H1 (cell line): ENCODE measurements at regions not wholly inside any gene's neighbourhood (a gene's known extent, or its start where the extent isn't known, plus 50 kb on each side); places are given as distances from the start of the nearest gene placed in this dataset.

Experiments used
- CTCF ChIA-PET: fragments of 300-600 bp; sonication (Branson Sonifier 250); formaldehyde crosslinking; loops from one replicate; lab custom pipeline; 2021; ENCODE audit not compliant: partially characterized antibody; lab: Charles Lee
- POLR2A ChIA-PET: fragments of 300-600 bp; sonication (Branson Sonifier 250); formaldehyde crosslinking; loops from one replicate; lab custom pipeline; 2021; ENCODE audit warnings: inconsistent platforms; ENCODE audit not compliant: partially characterized antibody; lab: Charles Lee
- DNase-seq, 2 experiments: peaks; one replicate each; pipeline versions ENCODE4 v3.0.0 to v3.0.0-alpha.2; 2010 to 2022; ENCODE audit warnings: low spot score in 2 of 2, low read depth in 1 of 2, mixed read lengths in 1 of 2
- FAIRE-seq: peaks from 2 replicates; lab custom pipeline; 2011; peaks lifted over from hg19 to GRCh38; lab: Jason Lieb, UNC
- H2AFZ ChIP-seq: 2 replicates; pipeline ENCODE4 v1.8.1; 2012; ENCODE audit warnings: low read length, inconsistent platforms
- H2AK5ac ChIP-seq: 2 replicates; pipeline ENCODE4 v1.6.1; 2013; ENCODE audit warnings: low read depth, low read length
- H2BK120ac ChIP-seq: replicated peaks from 2 replicates; pipeline ENCODE3; 2013; ENCODE audit warnings: low read depth, low read length, inconsistent platforms
- H2BK12ac ChIP-seq: 2 replicates; pipeline ENCODE4 v1.6.1; 2013; ENCODE audit warnings: low read depth, low read length
- H2BK15ac ChIP-seq: 2 replicates; pipeline ENCODE4 v1.6.1; 2013; ENCODE audit warnings: low read length
- H2BK20ac ChIP-seq: 2 replicates; pipeline ENCODE4 v1.6.1; 2013; ENCODE audit warnings: low read length
- H2BK5ac ChIP-seq: 2 replicates; pipeline ENCODE4 v1.6.1; 2013; ENCODE audit warnings: low read depth, low read length
- H3K14ac ChIP-seq: 2 replicates; pipeline ENCODE4 v1.6.1; 2013; ENCODE audit warnings: inconsistent platforms; ENCODE audit not compliant: insufficient read length
- H3K18ac ChIP-seq: 2 replicates; pipeline ENCODE4 v1.6.1; 2013; ENCODE audit warnings: low read length; ENCODE audit errors: extremely low read depth
- H3K23ac ChIP-seq: 2 replicates; pipeline ENCODE4 v1.6.1; 2013; ENCODE audit warnings: inconsistent platforms; ENCODE audit not compliant: insufficient read length
- H3K23me2 ChIP-seq: 2 replicates; pipeline ENCODE4 v1.6.1; 2013; ENCODE audit warnings: low read depth, low read length
- H3K27ac ChIP-seq: 2 replicates; pipeline ENCODE4 v1.6.1; 2011; ENCODE audit warnings: low read depth, low read length, inconsistent platforms
- H3K27me3 ChIP-seq, 4 experiments: replicated peaks in 1 of 4; 1 replicate in 1 of 4; 2 replicates in 3 of 4; pipeline versions ENCODE4 v1.6.1 to v1.8.1; 2011 to 2013; ENCODE audit warnings: low read length in 3 of 4, mild to moderate bottlenecking in 3 of 4, inconsistent platforms in 2 of 4, mixed read lengths in 2 of 4, moderate library complexity in 1 of 4; ENCODE audit not compliant: control insufficient read depth in 3 of 4, insufficient read depth in 3 of 4; ENCODE audit errors: extremely low read depth in 1 of 4
- H3K36me3 ChIP-seq, 4 experiments: 2 replicates each; pipeline versions ENCODE4 v1.6.1 to v1.8.1; 2011 to 2013; ENCODE audit warnings: mild to moderate bottlenecking in 4 of 4, low read length in 3 of 4, moderate library complexity in 2 of 4, control low read depth in 1 of 4, inconsistent platforms in 1 of 4; ENCODE audit not compliant: insufficient read depth in 4 of 4, control insufficient read depth in 2 of 4
- H3K4ac ChIP-seq: replicated peaks from 2 replicates; pipeline ENCODE3; 2013; ENCODE audit warnings: low read length, low read depth, mixed read lengths, inconsistent platforms; ENCODE audit not compliant: insufficient read length
- H3K4me1 ChIP-seq, 4 experiments: replicated peaks in 1 of 4; 1 replicate in 1 of 4; 2 replicates in 3 of 4; pipeline versions ENCODE4 v1.6.1 to v1.8.1; 2011 to 2013; ENCODE audit warnings: low read length in 3 of 4, inconsistent platforms in 2 of 4, mixed read lengths in 1 of 4; ENCODE audit not compliant: insufficient read depth in 4 of 4, control insufficient read depth in 3 of 4
- H3K4me2 ChIP-seq, 2 experiments: 2 replicates each; pipeline versions ENCODE4 v1.6.1 to v1.8.1; 2011 to 2013; ENCODE audit warnings: low read depth in 2 of 2, low read length in 2 of 2, control low read depth in 1 of 2, inconsistent platforms in 1 of 2, mild to moderate bottlenecking in 1 of 2; ENCODE audit not compliant: insufficient read depth in 1 of 2
- H3K4me3 ChIP-seq, 4 experiments: fragments of 200-600, 300-600 bp in 1 of 4; sonication (generic), shearing (Covaris generic), sonication (Bioruptor Twin) in 1 of 4; 2 replicates each; pipeline versions ENCODE4 v1.5.1 to v1.8.1; 2011 to 2016; ENCODE audit warnings: low read length in 4 of 4, low read depth in 3 of 4, control low read depth in 2 of 4, inconsistent platforms in 2 of 4, mild to moderate bottlenecking in 2 of 4, mixed read lengths in 1 of 4, moderate library complexity in 1 of 4; ENCODE audit not compliant: insufficient read depth in 2 of 4; ENCODE audit errors: extremely low read depth in 1 of 4
- H3K56ac ChIP-seq: replicated peaks from 2 replicates; pipeline ENCODE3; 2013; ENCODE audit warnings: low read depth, mild to moderate bottlenecking, mixed read lengths, low read length, inconsistent platforms; ENCODE audit not compliant: insufficient read length
- H3K79me1 ChIP-seq: 2 replicates; pipeline ENCODE4 v1.6.1; 2013; ENCODE audit warnings: low read depth, low read length, control low read depth
- H3K79me2 ChIP-seq, 2 experiments: 2 replicates each; pipeline versions ENCODE4 v1.6.1 to v1.8.1; 2012 to 2013; ENCODE audit warnings: low read length in 2 of 2, mild to moderate bottlenecking in 2 of 2, inconsistent platforms in 1 of 2; ENCODE audit not compliant: insufficient read depth in 2 of 2, control insufficient read depth in 1 of 2
- H3K9ac ChIP-seq, 4 experiments: replicated peaks in 1 of 4; 1 replicate in 1 of 4; 2 replicates in 3 of 4; pipeline versions ENCODE4 v1.6.1 to v1.8.1; 2011 to 2013; ENCODE audit warnings: low read depth in 3 of 4, low read length in 3 of 4, control low read depth in 2 of 4, mild to moderate bottlenecking in 2 of 4, moderate library complexity in 2 of 4, inconsistent platforms in 1 of 4; ENCODE audit errors: extremely low read depth in 1 of 4
- H3K9me3 ChIP-seq, 2 experiments: 2 replicates each; pipeline versions ENCODE4 v1.6.1 to v1.8.1; 2012 to 2013; ENCODE audit warnings: mild to moderate bottlenecking in 2 of 2, moderate library complexity in 2 of 2, control low read depth in 1 of 2, inconsistent platforms in 1 of 2, low read depth in 1 of 2, low read length in 1 of 2, mixed read lengths in 1 of 2; ENCODE audit not compliant: insufficient read depth in 2 of 2
- H4K20me1 ChIP-seq, 2 experiments: replicated peaks in 1 of 2; 2 replicates each; pipeline versions ENCODE3 to v1.8.1; 2011 to 2013; ENCODE audit warnings: inconsistent platforms in 2 of 2, low read length in 2 of 2, mild to moderate bottlenecking in 1 of 2; ENCODE audit not compliant: insufficient read depth in 2 of 2, control insufficient read depth in 1 of 2
- H4K5ac ChIP-seq: 2 replicates; pipeline ENCODE4 v1.6.1; 2013; ENCODE audit warnings: low read length, low read depth, mixed read lengths, inconsistent platforms; ENCODE audit not compliant: insufficient read length
- H4K8ac ChIP-seq: 2 replicates; pipeline ENCODE4 v1.8.0; 2013; ENCODE audit warnings: mild to moderate bottlenecking, moderate library complexity, low read length, inconsistent platforms; ENCODE audit not compliant: insufficient read depth; ENCODE audit errors: extremely low read depth
- H4K91ac ChIP-seq: replicated peaks from 2 replicates; pipeline ENCODE3; 2013; ENCODE audit warnings: low read length, mixed read lengths, inconsistent platforms; ENCODE audit not compliant: insufficient read length
- BCL11A ChIP-seq, 2 experiments: IDR thresholded peaks; one replicate each; pipeline ENCODE4 v1.6.1; 2011; ENCODE audit warnings: low read depth in 2 of 2, low read length in 2 of 2, mild to moderate bottlenecking in 2 of 2
- JUND ChIP-seq: IDR thresholded peaks from 2 replicates; pipeline ENCODE4 v1.6.1; 2011; ENCODE audit warnings: mild to moderate bottlenecking, improper control_type of control experiment, low read length
- KDM1A ChIP-seq: fragments of 200-600, 300-600 bp; sonication (generic); IDR thresholded peaks from 2 replicates; pipeline ENCODE4 v1.7.1; 2016; ENCODE audit warnings: mild to moderate bottlenecking, low read length, borderline replicate concordance
- POLR2A ChIP-seq, 2 experiments: IDR thresholded peaks; 1 replicate in 1 of 2; 2 replicates in 1 of 2; pipeline ENCODE4 v1.6.1; 2011; ENCODE audit warnings: low read depth in 2 of 2, low read length in 2 of 2, mild to moderate bottlenecking in 2 of 2; ENCODE audit errors: control extremely low read depth in 1 of 2
- RAD21 ChIP-seq, 2 experiments: IDR thresholded peaks in 1 of 2; conservative IDR thresholded peaks in 1 of 2; 2 replicates each; pipeline ENCODE4 v1.6.1; 2011; ENCODE audit warnings: low read depth in 2 of 2, low read length in 2 of 2, improper control_type of control experiment in 1 of 2, inconsistent platforms in 1 of 2, mild to moderate bottlenecking in 1 of 2, moderate library complexity in 1 of 2
- RBBP5 ChIP-seq: IDR thresholded peaks from 2 replicates; pipeline ENCODE4 v1.7.1; 2012; ENCODE audit warnings: low read depth, mild to moderate bottlenecking, inconsistent platforms, low read length, moderate library complexity, borderline replicate concordance
- SAP30 ChIP-seq: fragments of 300-600 bp; sonication (generic); IDR thresholded peaks from 2 replicates; pipeline ENCODE4 v1.7.1; 2012; ENCODE audit warnings: low read length, moderate library complexity, mild to moderate bottlenecking, inconsistent platforms; ENCODE audit not compliant: insufficient read depth, insufficient replicate concordance
- SIN3A ChIP-seq, 2 experiments: IDR thresholded peaks in 1 of 2; conservative IDR thresholded peaks in 1 of 2; 2 replicates each; pipeline ENCODE4 v1.6.1; 2011 to 2012; ENCODE audit warnings: low read length in 2 of 2, improper control_type of control experiment in 1 of 2, low read depth in 1 of 2, mild to moderate bottlenecking in 1 of 2
- SIX5 ChIP-seq: IDR thresholded peaks from 2 replicates; pipeline ENCODE4 v1.6.1; 2011; ENCODE audit warnings: mild to moderate bottlenecking, low read depth, low read length
- SP2 ChIP-seq: IDR thresholded peaks from 2 replicates; pipeline ENCODE4 v1.6.1; 2012; ENCODE audit warnings: mild to moderate bottlenecking, low read length, inconsistent platforms
- TAF1 ChIP-seq: IDR thresholded peaks from 2 replicates; pipeline ENCODE4 v1.6.1; 2011; ENCODE audit warnings: mild to moderate bottlenecking, low read depth, low read length
- WGBS, 2 experiments: shearing (Covaris generic) in 1 of 2; methylation state at CpG; one replicate each; pipeline versions ENCODE4 v1.1.6 to v1.1.7; 2013 to 2015; ENCODE audit warnings: low lambda C conversion rate in 2 of 2, mixed read lengths in 2 of 2, inconsistent platforms in 1 of 2, low coverage in 1 of 2, missing lambda C conversion rate in 1 of 2; ENCODE audit not compliant: insufficient replicate concordance in 2 of 2, insufficient coverage in 1 of 2, insufficient read length in 1 of 2; ENCODE audit errors: extremely low coverage in 1 of 2, missing lambda C conversion rate in 1 of 2; 5-methylcytosine and 5-hydroxymethylcytosine counted together
- TF ChIP-seq, protein P1 (sequence below): IDR thresholded peaks from 2 replicates; pipeline ENCODE4 v1.6.1; 2011; ENCODE audit warnings: low read length, improper control_type of control experiment

DNA sequence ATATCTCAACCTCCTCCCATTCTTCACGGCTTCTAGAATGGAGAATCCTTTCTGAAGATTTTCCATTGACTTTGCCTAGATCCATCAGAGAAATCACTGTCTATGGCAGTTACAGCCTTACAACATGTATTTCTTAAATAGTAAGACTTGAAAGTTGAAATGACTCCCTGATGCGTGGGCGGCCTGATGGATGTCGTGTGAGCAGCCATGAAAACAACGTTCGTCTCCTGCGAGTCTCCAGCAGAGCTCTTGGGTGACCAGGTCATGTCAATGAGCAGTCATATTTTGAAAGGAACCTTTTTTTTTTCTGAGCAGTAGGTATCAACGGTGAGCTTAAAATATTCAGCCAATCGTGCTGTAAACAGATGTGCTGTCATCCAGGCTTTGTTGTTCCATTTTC lies 139.9 kb upstream of the C14orf180 start:
- Histone ChIP-seq H3K27ac (no peak overlapping the region), H3K4me2 (no peak overlapping the region), H2BK20ac (no peak overlapping the region), H3K4me1 (peaks cover 0 to 23% (median 16%) of the 10 kb centered on the region in 4 experiments; a peak in 6 of 7 replicates), H3K23me2 (peaks cover 6% of the 10 kb centered on the region; the same call in 1 of the 2 replicates), H2BK5ac (no peak overlapping the region), H3K56ac (no peak overlapping the region), H3K4ac (no peak overlapping the region), H3K14ac (no peak overlapping the region), H3K9me3 (no peaks in the 10 kb centered on the region), H3K9ac (no peak overlapping the region), H4K20me1 (peaks cover 0 to 3% of the 10 kb centered on the region in 2 experiments), H3K79me1 (no peaks in the 10 kb centered on the region), H3K36me3 (no peaks in the 10 kb centered on the region), H2BK120ac (no peak overlapping the region), H3K79me2 (no peaks in the 10 kb centered on the region), H3K23ac (no peak overlapping the region), H2BK12ac (no peak overlapping the region), H3K27me3 (no peaks in the 10 kb centered on the region), H2BK15ac (no peak overlapping the region), H4K91ac (no peak overlapping the region), H4K5ac (no peak overlapping the region), H4K8ac (no peak overlapping the region), H3K4me3 (no peak overlapping the region), H2AK5ac (no peak overlapping the region), H3K18ac (no peak overlapping the region), H2AFZ (no peak overlapping the region)
- POLR2A ChIA-PET = no interaction called here
- WGBS, 2 experiments = 93% methylated on average over 9 of the region's 9 CpGs; no CpG with 5 or more reads in 1 of the 2 experiments
- DNase-seq = no peak
- FAIRE-seq = no peak
- CTCF ChIA-PET = interaction anchor here (0.7 to 4.0 kb wide), 2 partner anchors 34 to 50 kb away, joined by 3 to 17 read pairs; no protein-coding TSS in a partner anchor
- TF ChIP-seq KDM1A = no peak
- no peak for TF ChIP-seq RBBP5
- TF ChIP-seq TAF1 = no peak
- no peak for TF ChIP-seq SP2
- no peak for TF ChIP-seq SIN3A (conservative IDR thresholded peaks at IDR 0.05 in 1 of 2, IDR thresholded peaks at IDR 0.05 in 1 of 2; ENCODE audit: low read depth in 1 of 2, low read length in 2 of 2)
- no peak for TF ChIP-seq JUND
- no peak for TF ChIP-seq SAP30
- TF ChIP-seq RAD21 (IDR thresholded peaks at IDR 0.05 in 1 of 2, conservative IDR thresholded peaks at IDR 0.05 in 1 of 2; ENCODE audit: low read depth in 2 of 2, low read length in 2 of 2) = no peak
- no peak for TF ChIP-seq SIX5
- TF ChIP-seq, protein P1, sequence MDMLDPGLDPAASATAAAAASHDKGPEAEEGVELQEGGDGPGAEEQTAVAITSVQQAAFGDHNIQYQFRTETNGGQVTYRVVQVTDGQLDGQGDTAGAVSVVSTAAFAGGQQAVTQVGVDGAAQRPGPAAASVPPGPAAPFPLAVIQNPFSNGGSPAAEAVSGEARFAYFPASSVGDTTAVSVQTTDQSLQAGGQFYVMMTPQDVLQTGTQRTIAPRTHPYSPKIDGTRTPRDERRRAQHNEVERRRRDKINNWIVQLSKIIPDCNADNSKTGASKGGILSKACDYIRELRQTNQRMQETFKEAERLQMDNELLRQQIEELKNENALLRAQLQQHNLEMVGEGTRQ = no peak
- no peak for TF ChIP-seq BCL11A (IDR thresholded peaks at IDR 0.05; ENCODE audit: low read depth in 2 of 2, low read length in 2 of 2)
- no peak for TF ChIP-seq POLR2A (IDR thresholded peaks at IDR 0.05; ENCODE audit: control extremely low read depth in 1 of 2, low read depth in 2 of 2, low read length in 2 of 2)
